A549 (cell line): ENCODE measurements at regions not wholly inside any gene's neighbourhood (a gene's known extent, or its start where the extent isn't known, plus 50 kb on each side); places are given as distances from the start of the nearest gene placed in this dataset.

Experiments
- ATAC-seq, 2 experiments: fragments of 200-7000 bp in 1 of 2; fragments of >200 bp in 1 of 2; cut with Nextera tagmentation in 1 of 2; cut with Tn5 transposase in 1 of 2; 3 replicates each; pipeline versions ENCODE4 v1.8.0 to v1.9.1; 2018 to 2020; ENCODE audit warnings: mild to moderate bottlenecking in 1 of 2, moderate library complexity in 1 of 2
- CTCF ChIA-PET: fragments of 300-600 bp; sonication (Branson Sonifier 250); formaldehyde crosslinking; extraction: SDS; loops from one replicate; lab custom pipeline; 2021; ENCODE audit warnings: antibody characterized with exemption, inconsistent platforms; lab: Yijun Ruan, JAX
- POLR2A ChIA-PET: fragments of 350-600 bp; formaldehyde crosslinking; extraction: SDS; loops from one replicate; lab custom pipeline; 2021; ENCODE audit warnings: antibody characterized with exemption, inconsistent platforms; lab: Yijun Ruan, JAX
- DNase-seq, 2 experiments: peaks; one replicate each; pipeline versions ENCODE4 v3.0.0 to v3.0.0-alpha.2; 2011 to 2016; ENCODE audit warnings: low read depth in 1 of 2, low spot score in 1 of 2
- FAIRE-seq: peaks from 2 replicates; lab custom pipeline; 2011; peaks lifted over from hg19 to GRCh38; lab: Jason Lieb, UNC
- H3K27ac ChIP-seq, 2 experiments: fragments of >200 bp; sonication (Bioruptor Twin); formaldehyde crosslinking; 3 replicates each; pipeline ENCODE4 v1.5.1; 2016 to 2017
- H3K4me1 ChIP-seq: fragments of >200 bp; sonication (Bioruptor Twin); formaldehyde crosslinking; 3 replicates; pipeline ENCODE4 v1.6.1; 2016
- H3K4me2 ChIP-seq: fragments of >200 bp; sonication (Bioruptor Twin); formaldehyde crosslinking; 3 replicates; pipeline ENCODE4 v1.6.1; 2016
- H3K4me3 ChIP-seq: fragments of >200 bp; sonication (Bioruptor Twin); formaldehyde crosslinking; 3 replicates; pipeline ENCODE4 v1.5.1; 2016
- H3K9me3 ChIP-seq: fragments of >200 bp; sonication (Bioruptor Twin); formaldehyde crosslinking; 3 replicates; pipeline ENCODE4 v1.6.1; 2016
- ATOH8 ChIP-seq: fragments of 250-450 bp; sonication (Bioruptor Pico); IDR thresholded peaks from 2 replicates; pipeline ENCODE4 v1.5.0; 2020; ENCODE audit warnings: low read depth, mild to moderate bottlenecking, moderate library complexity
- CBX2 ChIP-seq: fragments of 200-600 bp; sonication (generic); IDR thresholded peaks from 2 replicates; pipeline ENCODE4 v1.6.1; 2016; ENCODE audit warnings: low read depth, mild to moderate bottlenecking, borderline replicate concordance
- CBX8 ChIP-seq: fragments of 200-600 bp; sonication (generic); IDR thresholded peaks from 2 replicates; pipeline ENCODE4 v1.6.1; 2016
- CHD2 ChIP-seq: fragments of 150-350 bp; IDR thresholded peaks from 2 replicates; pipeline ENCODE4 v1.6.1; 2014; ENCODE audit warnings: low read length; ENCODE audit not compliant: partially characterized antibody
- CTCF ChIP-seq: fragments of >200 bp; sonication (Bioruptor Twin); formaldehyde crosslinking; IDR thresholded peaks from 3 replicates; pipeline ENCODE4 v1.5.1; 2016
- E2F6 ChIP-seq: IDR thresholded peaks from 2 replicates; pipeline ENCODE4 v1.6.1; 2012; ENCODE audit warnings: low read depth, borderline replicate concordance
- EP300 ChIP-seq, 2 experiments: fragments of >200 bp; sonication (Bioruptor Twin); formaldehyde crosslinking; IDR thresholded peaks; 2 replicates in 1 of 2; 3 replicates in 1 of 2; pipeline ENCODE4 v1.6.1; 2016 to 2017
- ESRRA ChIP-seq: fragments of 150-350 bp; IDR thresholded peaks from 2 replicates; pipeline ENCODE4 v1.6.1; 2014; ENCODE audit warnings: mild to moderate bottlenecking, low read length, borderline replicate concordance
- FOSL2 ChIP-seq, 2 experiments: fragments of 450-650 bp in 1 of 2; fragments of >200 bp in 1 of 2; sonication (Bioruptor Twin) in 1 of 2; formaldehyde crosslinking; IDR thresholded peaks; 2 replicates each; pipeline versions ENCODE4 v1.5.0 to v1.6.1; 2016 to 2020; ENCODE audit warnings: mild to moderate bottlenecking in 1 of 2, moderate library complexity in 1 of 2
- FOXS1 ChIP-seq: fragments of 250-450 bp; sonication (Bioruptor Pico); IDR thresholded peaks from 2 replicates; pipeline ENCODE4 v1.5.0; 2020; ENCODE audit warnings: mild to moderate bottlenecking, moderate library complexity
- GATA3 ChIP-seq: IDR thresholded peaks from 2 replicates; pipeline ENCODE4 v1.6.1; 2012; ENCODE audit warnings: borderline replicate concordance
- HOXA7 ChIP-seq: fragments of 250-450 bp; sonication (Bioruptor Pico); IDR thresholded peaks from 2 replicates; pipeline ENCODE4 v1.5.0; 2020; ENCODE audit warnings: mild to moderate bottlenecking, moderate library complexity
- HOXB13 ChIP-seq: fragments of 250-450 bp; sonication (Bioruptor Pico); IDR thresholded peaks from 2 replicates; pipeline ENCODE4 v1.5.0; 2020; ENCODE audit warnings: low read depth, mild to moderate bottlenecking, moderate library complexity
- HOXB5 ChIP-seq: fragments of 250-450 bp; sonication (Bioruptor Pico); IDR thresholded peaks from 2 replicates; pipeline ENCODE4 v1.5.0; 2020; ENCODE audit warnings: mild to moderate bottlenecking, moderate library complexity
- KDM5A ChIP-seq: fragments of 200-600 bp; sonication (generic); IDR thresholded peaks from 2 replicates; pipeline ENCODE4 v1.6.1; 2016; ENCODE audit warnings: antibody characterized with exemption, mild to moderate bottlenecking
- MAFK ChIP-seq: fragments of 450-650 bp; IDR thresholded peaks from 2 replicates; pipeline ENCODE4 v1.6.1; 2014; ENCODE audit not compliant: partially characterized antibody
- PBX3 ChIP-seq: IDR thresholded peaks from 2 replicates; pipeline ENCODE4 v1.6.1; 2012
- POLR2A ChIP-seq: IDR thresholded peaks from 2 replicates; pipeline ENCODE4 v1.6.1; 2012; ENCODE audit warnings: mild to moderate bottlenecking, low read length
- RAD21 ChIP-seq, 2 experiments: fragments of >200 bp in 1 of 2; sonication (Bioruptor Twin) in 1 of 2; formaldehyde crosslinking in 1 of 2; IDR thresholded peaks in 1 of 2; conservative IDR thresholded peaks in 1 of 2; 2 replicates in 1 of 2; 3 replicates in 1 of 2; pipeline ENCODE4 v1.6.1; 2012 to 2018; ENCODE audit warnings: inconsistent platforms in 1 of 2
- RFX5 ChIP-seq: fragments of 450-650 bp; IDR thresholded peaks from 2 replicates; pipeline ENCODE4 v1.7.1; 2014; ENCODE audit warnings: antibody characterized with exemption, mild to moderate bottlenecking, moderate library complexity
- RNF2 ChIP-seq: fragments of 200-600 bp; sonication (generic); IDR thresholded peaks from 2 replicates; pipeline ENCODE4 v1.6.1; 2016; ENCODE audit warnings: low read depth, mild to moderate bottlenecking, antibody characterized with exemption, moderate library complexity, borderline replicate concordance
- SREBF2 ChIP-seq: fragments of 450-650 bp; IDR thresholded peaks from 2 replicates; pipeline ENCODE4 v1.6.1; 2014; ENCODE audit warnings: mild to moderate bottlenecking, moderate library complexity
- TP53 ChIP-seq: fragments of 250-450 bp; sonication (Bioruptor Pico); IDR thresholded peaks from 2 replicates; pipeline ENCODE4 v1.5.0; 2021; ENCODE audit warnings: mild to moderate bottlenecking, moderate library complexity
- ZC3H11A ChIP-seq: fragments of 450-650 bp; IDR thresholded peaks from 2 replicates; pipeline ENCODE4 v1.6.1; 2014; ENCODE audit warnings: antibody characterized with exemption, mild to moderate bottlenecking
- ZFP36 ChIP-seq: fragments of 450-650 bp; IDR thresholded peaks from 2 replicates; pipeline ENCODE4 v1.6.1; 2014; ENCODE audit warnings: borderline replicate concordance; ENCODE audit not compliant: partially characterized antibody
- WGBS: methylation state at CpG from one replicate; pipeline ENCODE4 v1.1.6; 2017; ENCODE audit errors: missing lambda C conversion rate; 5-methylcytosine and 5-hydroxymethylcytosine counted together

- TF ChIP-seq PBX3: no peak
Measured at GRCh38 chr5:68446070-68446357, 230.5 kb downstream of the PIK3R1 start (continued).

GRCh38 chr5:68446487-68446894, 230.9 kb downstream of the PIK3R1 start:
- DNase-seq (no peak), FAIRE-seq (no peak), ATAC-seq (no peak)
- TF ChIP-seq RAD21 (conservative IDR thresholded peaks at IDR 0.05 in 1 of 2, IDR thresholded peaks at IDR 0.05 in 1 of 2) (no peak), ATOH8 (no peak), SREBF2 (no peak), KDM5A (no peak), MAFK (no peak)
- H3K9me3 ChIP-seq: no peaks in the 10 kb centered on the region
- CTCF ChIA-PET: no interaction called here
- H3K4me3 ChIP-seq: no peak overlapping the region
- WGBS: 92% methylated on average over 1 of the region's 1 CpG
- H3K4me1 ChIP-seq: no peaks in the 10 kb centered on the region
- POLR2A ChIA-PET: no interaction called here
- H3K4me2 ChIP-seq: no peak overlapping the region
- no peak overlapping the region for H3K27ac ChIP-seq

- CTCF ChIA-PET: no interaction called here
- H3K27ac ChIP-seq: no peak overlapping the region
- FAIRE-seq (no peak), ATAC-seq (no peak), DNase-seq (no peak)
- H3K4me3 ChIP-seq: no peak overlapping the region
- no peak overlapping the region for H3K4me2 ChIP-seq
- no peak for TF ChIP-seq RFX5
- no peak for TF ChIP-seq TP53
- TF ChIP-seq HOXB13 (CRISPR knock-in tag): no peak
- TF ChIP-seq ZFP36: no peak
- no peak for TF ChIP-seq FOXS1
- no peak for TF ChIP-seq E2F6
- TF ChIP-seq EP300 (IDR thresholded peaks at IDR 0.05): no peak
- no peak for TF ChIP-seq CBX8
- TF ChIP-seq CBX2: no peak
- no peaks in the 10 kb centered on the region for H3K4me1 ChIP-seq
- 70% methylated on average over 6 of the region's 6 CpGs for WGBS
- POLR2A ChIA-PET: no interaction called here
- no peaks in the 10 kb centered on the region for H3K9me3 ChIP-seq
Measured at GRCh38 chr5:68447136-68447929, 231.8 kb downstream of the PIK3R1 start.

GRCh38 chr5:68449380-68449779, 233.8 kb downstream of the PIK3R1 start:
- CTCF ChIA-PET: interaction anchor here (1.4 kb wide), 1 partner anchor 163 kb away, joined by 3 read pairs; no protein-coding TSS in a partner anchor

More at GRCh38 chr5:68449380-68449779, 233.8 kb downstream of the PIK3R1 start:
- POLR2A ChIA-PET: no interaction called here
- Histone ChIP-seq H3K9me3 (no peaks in the 10 kb centered on the region), H3K27ac (no peak overlapping the region), H3K4me2 (no peak overlapping the region), H3K4me3 (no peak overlapping the region), H3K4me1 (no peaks in the 10 kb centered on the region)
- no peak for FAIRE-seq
- no peak for ATAC-seq
- whole genome bisulfite sequencing: 50% methylated on average over 3 of the region's 3 CpGs
- DNase-seq: no peak
- no peak for TF ChIP-seq CHD2
- no peak for TF ChIP-seq CBX2
- TF ChIP-seq POLR2A: no peak
- no peak for TF ChIP-seq PBX3
- no peak for TF ChIP-seq CTCF
- TF ChIP-seq HOXB5 (CRISPR knock-in tag): no peak
- TF ChIP-seq CBX8: no peak
- TF ChIP-seq ZC3H11A: no peak
- TF ChIP-seq FOSL2 (IDR thresholded peaks at IDR 0.05): no peak
- TF ChIP-seq FOSL2 (CRISPR knock-in tag; IDR thresholded peaks at IDR 0.05): no peak
- no peak for TF ChIP-seq ZFP36
- no peak for TF ChIP-seq ESRRA
- no peak for TF ChIP-seq E2F6
- no peak for TF ChIP-seq GATA3
- no peak for TF ChIP-seq HOXA7 (CRISPR knock-in tag)
- TF ChIP-seq RNF2: no peak
